CD4-positive, alpha-beta T cell (primary cell): ENCODE measurements at regions not wholly inside any gene's neighbourhood (a gene's known extent, or its start where the extent isn't known, plus 50 kb on each side); places are given as distances from the start of the nearest gene placed in this dataset.
"Not testable (repeated sequence)": the region's sequence is repeated elsewhere in the genome, so short reads cannot be mapped to it uniquely, and the experiment has no call there.

ENCODE experiments used
- ATAC-seq: fragments of 200-7000 bp; cut with Tn5 transposase; one replicate; pipeline ENCODE4 v1.10.0; 2022; ENCODE audit warnings: mild to moderate bottlenecking; ENCODE audit not compliant: poor library complexity
- CTCF ChIA-PET: fragments of 350-600 bp; sonication (Branson Sonifier 250); formaldehyde crosslinking; loops from one replicate; lab custom pipeline; 2021; ENCODE audit warnings: antibody characterized with exemption, inconsistent platforms; lab: Charles Lee
- POLR2A ChIA-PET: fragments of 350-600 bp; sonication (Branson Sonifier 250); formaldehyde crosslinking; loops from one replicate; lab custom pipeline; 2021; ENCODE audit warnings: antibody characterized with exemption, inconsistent platforms; lab: Charles Lee
- DNase-seq, 14 experiments: peaks; one replicate each; pipeline ENCODE4 v3.0.0-alpha.2; 2013 to 2020; ENCODE audit warnings: mixed read lengths in 2 of 14
- H3K27ac ChIP-seq, 2 donors: one replicate each; pipeline versions ENCODE4 v1.5.1 to v1.7.0; 2013; ENCODE audit warnings: low read length in 2 of 2, low read depth in 1 of 2, mild to moderate bottlenecking in 1 of 2
- H3K27me3 ChIP-seq, 2 experiments: 1 replicate in 1 of 2; 2 replicates in 1 of 2; pipeline versions ENCODE4 v1.6.1 to v1.7.0; 2013; ENCODE audit warnings: low read length in 2 of 2, control low read depth in 1 of 2, mild to moderate bottlenecking in 1 of 2, moderate library complexity in 1 of 2; ENCODE audit not compliant: insufficient read depth in 2 of 2, control insufficient read depth in 1 of 2
- H3K36me3 ChIP-seq: one replicate; pipeline ENCODE4 v1.6.1; 2013; ENCODE audit warnings: low read length, control low read depth; ENCODE audit not compliant: insufficient read depth
- H3K4me1 ChIP-seq: one replicate; pipeline ENCODE4 v1.6.1; 2013; ENCODE audit warnings: low read length, control low read depth; ENCODE audit not compliant: insufficient read depth
- H3K4me3 ChIP-seq: one replicate; pipeline ENCODE4 v1.5.1; 2013; ENCODE audit warnings: mild to moderate bottlenecking, low read length, moderate library complexity
- H3K9me3 ChIP-seq, 2 experiments: 1 replicate in 1 of 2; 2 replicates in 1 of 2; pipeline versions ENCODE4 v1.6.1 to v1.7.0; 2013; ENCODE audit warnings: low read length in 2 of 2, mild to moderate bottlenecking in 2 of 2, control low read depth in 1 of 2, moderate library complexity in 1 of 2; ENCODE audit not compliant: control insufficient read depth in 1 of 2, insufficient read depth in 1 of 2
- H3K27ac Mint-ChIP-seq: one replicate; pipeline ENCODE4 v1.8.0; 2020; ENCODE audit warnings: mixed read lengths
- H3K27me3 Mint-ChIP-seq: one replicate; pipeline ENCODE4 v1.8.0; 2021; ENCODE audit warnings: mixed read lengths
- H3K36me3 Mint-ChIP-seq: one replicate; pipeline ENCODE4 v1.8.0; 2021; ENCODE audit warnings: low read depth, mixed read lengths
- H3K4me1 Mint-ChIP-seq: one replicate; pipeline ENCODE4 v1.8.0; 2021; ENCODE audit warnings: low read depth, mixed read lengths
- H3K4me3 Mint-ChIP-seq: one replicate; pipeline ENCODE4 v1.8.0; 2020; ENCODE audit warnings: mild to moderate bottlenecking, mixed read lengths
- H3K9me3 Mint-ChIP-seq: one replicate; pipeline ENCODE4 v1.8.0; 2020; ENCODE audit warnings: mixed read lengths
- CTCF ChIP-seq: fragments of 200-600 bp; IDR thresholded peaks from one replicate; pipeline ENCODE4 v1.8.0; 2022; ENCODE audit warnings: antibody characterized with exemption, mild to moderate bottlenecking
- intact Hi-C, 2 experiments: fragments of 100-400 bp; cut with DNase I in 1 of 2; cut with micrococcal nuclease in 1 of 2; formaldehyde crosslinking; loops; one replicate each; pipeline versions ENCODE4 v1.15.1 to v1.9.0; 2023 to 2025; cut with DNase I, micrococcal nuclease

- H3K36me3 ChIP-seq, intact Hi-C loops, H3K4me3 ChIP-seq, H3K27ac Mint-ChIP-seq, H3K9me3 Mint-ChIP-seq, H3K27ac ChIP-seq, H3K27me3 ChIP-seq, CTCF ChIA-PET: not testable (repeated sequence)
- peak; percentile 12 for TF ChIP-seq CTCF
- H3K27me3 Mint-ChIP-seq = peaks cover 11% of the 10 kb centered on the region
- DNase-seq (peak in 13 of 14 experiments; percentile 0 to 82 (median 31)), ATAC-seq (peak; percentile 76)
- peaks cover 3 to 21% of the 10 kb centered on the region in 2 experiments for H3K9me3 ChIP-seq
- POLR2A ChIA-PET = interaction anchor here (1.4 to 1.7 kb wide), 3 partner anchors 32 to 227 kb away, joined by 3 to 9 read pairs (median 3); partner anchors contain the start of gene CCDC184
- H3K4me3 Mint-ChIP-seq = peak overlapping the region; percentile 58
- peaks cover 13% of the 10 kb centered on the region for H3K4me1 Mint-ChIP-seq
- H3K4me1 ChIP-seq = peaks cover 15% of the 10 kb centered on the region
- H3K36me3 Mint-ChIP-seq = peaks cover 24% of the 10 kb centered on the region
Observed at GRCh38 chr12:48409938-48410337, 59.2 kb upstream of the ZNF641 start.

GRCh38 chr12:48413388-48413787 lies 59.0 kb upstream of the ANP32D start:
- H3K27ac ChIP-seq = no peak overlapping the region
- peaks cover 15% of the 10 kb centered on the region for H3K4me1 ChIP-seq
- ChIA-PET POLR2A (no interaction called here), CTCF (no interaction called here)
- no peak overlapping the region for H3K4me3 ChIP-seq
- no peaks in the 10 kb centered on the region for H3K36me3 ChIP-seq
- Mint-ChIP-seq H3K36me3 (peaks cover 18% of the 10 kb centered on the region), H3K27me3 (peaks cover 43% of the 10 kb centered on the region), H3K4me3 (no peak overlapping the region), H3K27ac (no peak overlapping the region), H3K9me3 (peaks cover 5% of the 10 kb centered on the region), H3K4me1 (peaks cover 13% of the 10 kb centered on the region)
- intact Hi-C loops = no loop called here
- DNase-seq (no peak), ATAC-seq (no peak)
- TF ChIP-seq CTCF = no peak
- peaks cover 0 to 7% of the 10 kb centered on the region in 2 experiments for H3K27me3 ChIP-seq
- H3K9me3 ChIP-seq = peaks cover 3 to 22% of the 10 kb centered on the region in 2 experiments

- DNase-seq = no peak
- intact Hi-C loops = no loop called here
- TF ChIP-seq CTCF = no peak
- Mint-ChIP-seq H3K27ac (no peak overlapping the region), H3K27me3 (peaks cover 45% of the 10 kb centered on the region), H3K9me3 (peaks cover 5% of the 10 kb centered on the region), H3K4me1 (peaks cover 12% of the 10 kb centered on the region), H3K4me3 (no peak overlapping the region), H3K36me3 (peaks cover 17% of the 10 kb centered on the region)
- no peak for ATAC-seq
- Histone ChIP-seq H3K27ac (no peak overlapping the region), H3K9me3 (peaks cover 3 to 18% of the 10 kb centered on the region in 2 experiments), H3K36me3 (no peaks in the 10 kb centered on the region), H3K4me1 (peaks cover 14% of the 10 kb centered on the region), H3K4me3 (no peak overlapping the region), H3K27me3 (peaks cover 0 to 7% of the 10 kb centered on the region in 2 experiments)
- POLR2A ChIA-PET = no interaction called here
- CTCF ChIA-PET = no interaction called here
Observed at GRCh38 chr12:48414021-48414420, 58.3 kb upstream of the ANP32D start.
